HG03066 (cell line): ENCODE measurements at regions not wholly inside any gene's neighbourhood (a gene's known extent, or its start where the extent isn't known, plus 50 kb on each side); places are given as distances from the start of the nearest gene placed in this dataset.
"Not testable (repeated sequence)": the region's sequence is repeated elsewhere in the genome, so short reads cannot be mapped to it uniquely, and the experiment has no call there.

Experiments used
- ATAC-seq: cut with Tn5 transposase; IDR thresholded peaks from one replicate; pipeline ENCODE4 v1.9.1; 2021; ENCODE audit warnings: low read depth; ENCODE audit not compliant: unreplicated experiment

DNA sequence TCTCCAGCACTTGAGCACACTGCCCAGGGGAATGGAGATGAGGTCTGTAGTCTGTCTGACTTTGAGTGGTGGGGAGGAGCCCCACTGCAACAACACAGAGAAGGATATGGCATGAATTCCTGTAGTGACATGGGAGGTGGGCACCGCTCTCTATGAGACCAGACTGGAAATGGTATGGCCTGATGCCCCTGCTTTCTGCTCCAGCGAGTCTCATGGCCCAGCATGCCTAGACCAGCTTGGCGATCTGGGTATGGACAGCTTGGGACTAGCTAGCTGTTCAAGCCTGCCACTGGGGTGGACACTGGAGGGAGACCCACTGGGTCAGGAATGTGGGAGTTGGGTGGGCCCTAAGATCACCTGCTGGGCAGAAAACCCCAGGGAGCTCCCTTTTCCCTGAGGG, 477.8 kb upstream of the SEL1L start:
- no peak for ATAC-seq

GRCh38 chr14:82029038-82029437, 495.4 kb upstream of the SEL1L start:
- ATAC-seq: no peak

GRCh38 chr14:82035397-82035796, 501.7 kb upstream of the SEL1L start:
- no peak for ATAC-seq

DNA sequence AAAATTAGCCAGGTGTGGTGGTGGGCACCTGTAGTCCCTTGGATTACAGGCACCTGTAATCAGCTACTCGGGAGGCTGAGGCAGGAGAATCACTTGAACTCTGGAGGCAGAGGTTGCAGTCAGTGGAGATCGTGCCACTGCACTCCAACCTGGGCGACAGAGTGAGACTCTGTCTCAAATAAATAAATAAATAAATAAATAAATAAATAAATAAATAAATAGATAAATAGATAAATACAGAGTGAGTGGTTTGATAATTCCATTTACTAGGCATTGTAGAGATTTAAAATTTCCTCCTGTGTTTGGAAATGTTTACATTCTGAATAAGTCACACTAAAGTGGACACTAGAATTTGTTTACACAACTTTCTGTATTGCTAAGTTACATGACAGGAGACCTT, 504.4 kb upstream of the SEL1L start:
- not testable (repeated sequence) for ATAC-seq

- no peak for ATAC-seq
Observed at GRCh38 chr14:82045339-82045738, 511.7 kb upstream of the SEL1L start.

DNA sequence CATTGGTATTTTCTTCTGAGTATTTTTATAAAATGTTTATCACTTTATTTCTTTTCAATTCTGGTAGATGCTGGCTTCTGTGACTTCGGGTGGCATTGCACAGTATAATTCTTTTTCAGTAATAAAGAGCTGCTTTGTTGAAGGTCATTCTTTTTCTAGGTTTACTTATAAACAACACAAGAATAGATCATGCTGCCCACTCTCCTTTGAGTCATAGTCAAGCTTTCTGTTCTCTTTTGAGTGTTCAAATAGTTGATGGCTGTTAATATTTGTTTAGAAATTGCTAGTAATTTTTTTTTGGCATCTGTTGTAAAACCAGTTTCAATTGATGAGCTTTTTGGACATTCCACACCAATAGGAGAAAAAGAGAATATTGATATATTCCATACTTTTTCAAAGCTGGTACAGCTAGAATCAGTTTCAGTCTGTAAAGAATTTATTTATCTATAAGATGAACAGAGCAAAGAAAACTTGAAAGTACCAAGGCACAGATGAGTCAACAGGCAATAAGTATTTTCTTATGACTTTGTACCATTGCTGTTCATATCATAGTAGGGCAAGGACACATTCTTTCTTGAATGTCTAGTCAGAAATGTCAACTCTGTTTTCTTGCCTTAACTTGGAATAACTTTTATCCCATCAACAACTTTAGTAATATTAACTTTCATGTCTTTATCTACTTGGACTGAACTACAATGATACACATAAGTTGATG, 513.0 kb upstream of the SEL1L start:
- no peak for ATAC-seq

DNA sequence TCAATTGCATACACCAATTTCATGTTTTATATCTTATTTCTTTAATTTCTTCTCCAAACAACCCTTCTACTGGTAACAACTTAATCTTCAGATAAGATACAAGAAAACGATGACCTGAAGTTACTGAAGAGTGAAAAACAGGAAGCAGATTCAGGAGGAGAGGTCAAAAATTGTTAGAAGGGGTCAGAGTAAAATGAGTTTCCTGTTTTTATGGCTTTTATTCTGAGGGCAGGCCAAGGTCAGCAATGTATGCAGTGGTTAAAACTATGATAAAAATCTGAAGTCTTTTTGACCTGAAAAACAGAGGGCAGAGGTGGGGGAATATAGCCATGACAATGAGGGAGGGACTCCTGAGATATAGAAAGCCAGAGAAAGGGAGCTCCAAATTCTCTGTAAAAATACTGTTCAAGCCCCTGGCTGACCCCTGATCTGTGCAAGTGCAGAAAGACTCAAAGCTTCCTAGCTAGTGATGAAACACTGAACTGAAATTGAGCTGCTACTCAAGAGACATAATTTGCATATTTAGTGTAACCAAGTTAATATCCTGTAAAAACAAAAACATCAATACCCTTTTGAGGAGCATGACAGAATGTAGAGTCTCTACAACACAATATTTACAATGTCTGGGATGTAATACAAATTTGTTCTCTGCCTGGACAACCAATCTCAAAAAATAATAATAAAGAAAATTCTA, 514.3 kb upstream of the SEL1L start:
- ATAC-seq: peak; percentile 43

- no peak for ATAC-seq
Observed at GRCh38 chr14:82052778-82053177, 519.1 kb upstream of the SEL1L start.

- no peak for ATAC-seq
Observed at GRCh38 chr14:82055515-82056115, 522.0 kb upstream of the SEL1L start.

DNA sequence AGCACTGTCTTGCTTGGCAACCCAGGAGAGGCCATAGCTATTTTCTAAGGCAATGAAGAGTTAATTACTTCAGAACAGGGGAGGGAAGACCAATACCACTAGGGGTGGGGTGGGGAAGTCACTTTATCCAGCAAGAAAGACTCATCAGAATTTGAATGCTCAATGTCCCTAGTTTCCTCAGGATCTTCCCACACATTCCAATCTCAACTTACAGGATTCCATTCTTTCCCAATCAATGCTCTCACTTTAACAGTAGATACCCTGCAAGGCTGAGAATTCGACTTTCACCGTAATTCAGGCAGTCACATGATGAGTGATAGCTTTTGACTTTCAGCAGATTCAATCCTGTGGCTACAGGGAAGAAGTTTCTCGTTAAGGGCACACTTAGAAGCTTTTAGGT, 526.6 kb upstream of the SEL1L start:
- no peak for ATAC-seq

DNA sequence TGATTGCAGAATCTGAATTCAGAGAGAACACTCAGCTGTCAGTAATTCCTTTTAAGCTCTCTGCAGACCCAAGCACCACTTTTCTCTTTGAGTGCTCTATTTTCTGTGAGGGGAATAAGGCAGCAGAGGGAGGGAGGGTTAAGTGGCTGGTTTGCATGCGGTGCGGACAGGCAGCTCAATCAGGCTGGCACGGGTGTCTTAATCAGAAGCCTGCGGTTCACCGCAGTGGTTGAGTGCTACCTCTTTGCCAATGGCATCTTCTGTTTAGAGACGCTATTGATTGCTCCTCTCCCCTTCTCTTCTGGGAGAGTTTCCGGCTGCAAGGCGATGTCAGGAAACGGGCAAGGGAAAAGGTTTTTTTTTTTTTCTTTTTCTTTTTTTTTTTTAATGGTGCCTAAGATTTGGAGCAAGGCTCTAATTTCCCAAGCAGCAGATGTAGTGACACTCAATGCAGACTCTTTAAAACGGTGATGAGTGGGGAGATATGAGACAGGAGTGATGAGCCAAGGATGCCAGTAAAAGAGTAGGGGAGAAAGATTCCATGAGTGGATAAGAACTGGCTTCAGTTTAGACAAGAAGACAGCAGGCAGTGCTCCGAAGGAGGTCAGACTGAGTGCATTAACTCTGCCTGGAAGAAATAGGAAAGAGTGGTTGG, 533.7 kb upstream of the SEL1L start:
- ATAC-seq: no peak

GRCh38 chr14:82070040-82070439, 536.4 kb upstream of the SEL1L start:
- no peak for ATAC-seq

- ATAC-seq: no peak
Observed at GRCh38 chr14:82070753-82071152, 537.1 kb upstream of the SEL1L start.

DNA sequence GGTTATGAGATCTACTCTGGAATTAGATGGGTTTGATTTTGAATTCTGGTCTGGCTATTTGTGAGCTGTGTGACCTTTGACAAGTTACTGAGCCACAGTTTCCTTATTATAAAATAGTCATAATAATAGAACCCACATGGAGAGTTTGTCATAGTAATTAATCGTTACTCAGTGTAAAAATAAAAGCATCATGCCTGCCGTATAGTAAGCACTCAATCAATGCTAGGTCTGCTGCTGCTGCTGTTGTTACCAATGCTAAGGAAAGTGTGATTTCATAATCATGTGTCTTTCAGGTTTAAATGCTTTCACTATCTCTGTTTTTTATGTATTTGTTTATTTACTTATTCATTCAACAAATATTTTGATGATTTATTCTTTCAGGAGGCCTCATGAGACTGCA, 539.9 kb upstream of the SEL1L start:
- no peak for ATAC-seq

- no peak for ATAC-seq
Observed at GRCh38 chr14:82075566-82075965, 541.9 kb upstream of the SEL1L start.

DNA sequence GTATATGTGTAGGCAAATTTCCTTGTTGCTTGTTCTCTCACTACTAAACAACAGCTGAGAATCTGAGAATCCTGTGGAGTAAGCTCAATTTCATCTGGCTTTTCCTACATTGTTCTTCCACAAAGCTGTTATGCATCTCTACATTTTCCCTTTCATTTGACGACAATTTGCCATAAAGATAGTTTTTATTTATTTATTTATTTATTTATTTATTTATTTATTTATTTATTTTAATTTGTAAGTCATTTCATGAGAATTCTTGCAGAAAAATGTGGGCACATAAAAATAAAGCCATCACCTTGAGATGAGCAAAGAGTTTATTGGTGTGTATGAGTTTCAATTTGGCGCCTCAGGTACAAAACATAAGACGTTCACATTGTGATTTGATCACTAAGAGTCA, 545.9 kb upstream of the SEL1L start:
- ATAC-seq: no peak

GRCh38 chr14:82080370-82080769, 546.7 kb upstream of the SEL1L start:
- no peak for ATAC-seq

GRCh38 chr14:82084813-82085212, 551.2 kb upstream of the SEL1L start:
- ATAC-seq: no peak

- no peak for ATAC-seq
Observed at GRCh38 chr14:82091097-82091496, 557.4 kb upstream of the SEL1L start.

- ATAC-seq: no peak
Observed at GRCh38 chr14:82094829-82095345, 561.2 kb upstream of the SEL1L start.

GRCh38 chr14:82104013-82104412, 570.4 kb upstream of the SEL1L start:
- ATAC-seq: no peak
